AG04450 (cell line): ENCODE measurements at regions not wholly inside any gene's neighbourhood (a gene's known extent, or its start where the extent isn't known, plus 50 kb on each side); places are given as distances from the start of the nearest gene placed in this dataset.
"Not testable (repeated sequence)": the region's sequence is repeated elsewhere in the genome, so short reads cannot be mapped to it uniquely, and the experiment has no call there.

Experiments
- CTCF ChIA-PET: fragments of 300-600, 350-600 bp; formaldehyde crosslinking; extraction: SDS; loops from one replicate; lab custom pipeline; 2022; ENCODE audit warnings: antibody characterized with exemption, inconsistent platforms; lab: Charles Lee
- POLR2A ChIA-PET: fragments of 350-600 bp; formaldehyde crosslinking; extraction: SDS; loops from one replicate; lab custom pipeline; 2021; ENCODE audit warnings: antibody characterized with exemption, inconsistent platforms; lab: Yijun Ruan, JAX
- DNase-seq: peaks from one replicate; pipeline ENCODE4 v3.0.0-alpha.2; 2011; ENCODE audit warnings: low read depth, low spot score
- H3K27ac ChIP-seq: one replicate; pipeline ENCODE4 v1.5.1; 2012; ENCODE audit warnings: low read depth, low read length, control low read depth
- H3K27me3 ChIP-seq: one replicate; pipeline ENCODE4 v1.6.0; 2012; ENCODE audit warnings: low read length; ENCODE audit not compliant: control insufficient read depth, insufficient read depth
- H3K4me3 ChIP-seq: 2 replicates; pipeline ENCODE4 v1.5.1; 2011; ENCODE audit warnings: mild to moderate bottlenecking, low read depth, low read length, control low read depth
- H3K9me3 ChIP-seq: 2 replicates; pipeline ENCODE4 v1.5.1; 2012; ENCODE audit warnings: low read length; ENCODE audit not compliant: control insufficient read depth, insufficient read depth
- TF ChIP-seq, protein P1 (sequence below): IDR thresholded peaks from 2 replicates; pipeline ENCODE4 v1.5.1; 2011; ENCODE audit warnings: low read depth, low read length, control low read depth, inconsistent platforms

DNA sequence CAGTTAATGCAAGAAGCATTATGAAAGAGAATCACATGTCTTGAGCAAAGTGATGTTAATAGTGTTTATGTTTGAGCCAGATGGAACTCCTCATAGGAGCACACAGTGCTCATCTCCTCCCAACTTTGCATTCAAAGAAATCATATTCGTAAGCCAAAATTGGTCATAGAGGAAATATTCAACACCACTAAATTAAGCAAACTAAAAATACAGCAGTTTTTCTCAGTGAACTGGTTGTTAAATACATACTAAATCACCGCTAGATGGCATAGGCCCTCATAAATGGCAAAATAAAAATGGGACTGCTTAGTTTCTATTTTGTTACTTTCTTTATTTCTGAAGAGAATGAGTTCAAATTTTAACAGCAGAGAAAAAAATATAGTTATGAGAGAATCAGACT lies 114.3 kb downstream of the SYT15 start:
- H3K4me3 ChIP-seq, POLR2A ChIA-PET, H3K9me3 ChIP-seq, H3K27me3 ChIP-seq, DNase-seq, H3K27ac ChIP-seq, CTCF ChIA-PET: not testable (repeated sequence)
- TF ChIP-seq, protein P1, sequence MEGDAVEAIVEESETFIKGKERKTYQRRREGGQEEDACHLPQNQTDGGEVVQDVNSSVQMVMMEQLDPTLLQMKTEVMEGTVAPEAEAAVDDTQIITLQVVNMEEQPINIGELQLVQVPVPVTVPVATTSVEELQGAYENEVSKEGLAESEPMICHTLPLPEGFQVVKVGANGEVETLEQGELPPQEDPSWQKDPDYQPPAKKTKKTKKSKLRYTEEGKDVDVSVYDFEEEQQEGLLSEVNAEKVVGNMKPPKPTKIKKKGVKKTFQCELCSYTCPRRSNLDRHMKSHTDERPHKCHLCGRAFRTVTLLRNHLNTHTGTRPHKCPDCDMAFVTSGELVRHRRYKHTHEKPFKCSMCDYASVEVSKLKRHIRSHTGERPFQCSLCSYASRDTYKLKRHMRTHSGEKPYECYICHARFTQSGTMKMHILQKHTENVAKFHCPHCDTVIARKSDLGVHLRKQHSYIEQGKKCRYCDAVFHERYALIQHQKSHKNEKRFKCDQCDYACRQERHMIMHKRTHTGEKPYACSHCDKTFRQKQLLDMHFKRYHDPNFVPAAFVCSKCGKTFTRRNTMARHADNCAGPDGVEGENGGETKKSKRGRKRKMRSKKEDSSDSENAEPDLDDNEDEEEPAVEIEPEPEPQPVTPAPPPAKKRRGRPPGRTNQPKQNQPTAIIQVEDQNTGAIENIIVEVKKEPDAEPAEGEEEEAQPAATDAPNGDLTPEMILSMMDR, result 0 out of 2 replicates have a peak, but pooled peaks have one; percentile 13

DNA sequence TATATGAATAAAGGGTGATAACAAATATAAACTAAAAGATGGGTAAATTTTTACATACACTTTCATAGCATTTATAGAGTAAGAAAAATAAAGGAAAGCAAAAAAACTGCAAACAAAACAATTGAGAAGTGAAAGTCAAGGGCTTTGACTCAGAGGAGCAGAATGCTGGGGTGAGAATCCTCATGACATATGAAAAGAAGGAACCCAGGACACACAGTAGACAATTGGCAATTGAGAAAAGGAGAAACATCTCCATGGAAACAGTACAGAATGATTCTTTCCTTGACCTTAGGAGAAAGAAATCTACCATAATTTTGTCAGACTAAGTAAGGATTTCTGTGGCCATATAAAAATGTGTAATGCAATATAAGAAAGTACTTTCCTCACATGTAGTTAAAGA lies 138.3 kb downstream of the SYT15 start:
- CTCF ChIA-PET, POLR2A ChIA-PET, H3K4me3 ChIP-seq: not testable (repeated sequence)

DNA sequence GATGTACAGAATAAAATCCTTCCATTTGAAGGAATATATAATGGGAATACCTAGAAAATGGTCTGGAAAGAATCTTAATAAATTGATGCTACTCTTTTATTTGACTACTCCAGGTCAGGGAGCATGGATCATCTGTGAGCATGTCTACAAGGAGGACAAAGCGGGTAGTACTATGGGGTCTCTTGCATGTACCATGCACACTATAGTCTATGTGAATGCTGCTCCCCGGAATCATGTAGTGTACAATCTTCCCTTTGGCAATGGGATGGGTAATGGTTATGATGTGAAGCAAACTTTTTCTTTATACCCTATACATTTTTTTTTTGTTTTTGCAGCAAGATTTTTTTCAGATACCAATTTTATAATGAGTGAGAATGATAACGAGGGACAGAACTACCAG lies 139.1 kb downstream of the SYT15 start:
- H3K27ac ChIP-seq, CTCF ChIA-PET, H3K4me3 ChIP-seq, POLR2A ChIA-PET, H3K9me3 ChIP-seq, H3K27me3 ChIP-seq, DNase-seq: not testable (repeated sequence)

More for the DNA sequence above, 138.3 kb downstream of the SYT15 start:
- H3K27me3 ChIP-seq, DNase-seq, H3K27ac ChIP-seq, H3K9me3 ChIP-seq: not testable (repeated sequence)

DNA sequence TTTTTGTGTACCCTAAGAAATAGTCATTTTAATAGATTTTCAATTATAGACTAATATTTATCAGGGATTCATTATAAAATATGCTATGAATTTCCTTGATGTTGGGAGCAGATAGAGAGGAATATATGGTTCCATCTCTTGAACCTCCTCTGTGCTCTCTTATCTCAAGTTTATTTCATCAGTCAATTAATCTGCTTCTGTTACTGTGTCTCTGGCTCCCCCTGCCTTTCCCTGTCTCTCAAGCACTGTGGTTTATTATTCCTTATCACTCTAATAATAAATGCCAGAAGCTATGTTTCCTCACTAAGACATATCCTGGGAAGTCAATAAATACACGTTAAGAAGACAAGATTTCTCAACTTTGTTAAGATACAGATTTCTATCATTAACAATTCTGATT lies 141.5 kb downstream of the SYT15 start:
- CTCF ChIA-PET, H3K27ac ChIP-seq, POLR2A ChIA-PET, H3K9me3 ChIP-seq, H3K27me3 ChIP-seq, H3K4me3 ChIP-seq, DNase-seq: not testable (repeated sequence)
- TF ChIP-seq, protein P1, result peak; percentile 13; the same call in 1 of the 2 replicates

DNA sequence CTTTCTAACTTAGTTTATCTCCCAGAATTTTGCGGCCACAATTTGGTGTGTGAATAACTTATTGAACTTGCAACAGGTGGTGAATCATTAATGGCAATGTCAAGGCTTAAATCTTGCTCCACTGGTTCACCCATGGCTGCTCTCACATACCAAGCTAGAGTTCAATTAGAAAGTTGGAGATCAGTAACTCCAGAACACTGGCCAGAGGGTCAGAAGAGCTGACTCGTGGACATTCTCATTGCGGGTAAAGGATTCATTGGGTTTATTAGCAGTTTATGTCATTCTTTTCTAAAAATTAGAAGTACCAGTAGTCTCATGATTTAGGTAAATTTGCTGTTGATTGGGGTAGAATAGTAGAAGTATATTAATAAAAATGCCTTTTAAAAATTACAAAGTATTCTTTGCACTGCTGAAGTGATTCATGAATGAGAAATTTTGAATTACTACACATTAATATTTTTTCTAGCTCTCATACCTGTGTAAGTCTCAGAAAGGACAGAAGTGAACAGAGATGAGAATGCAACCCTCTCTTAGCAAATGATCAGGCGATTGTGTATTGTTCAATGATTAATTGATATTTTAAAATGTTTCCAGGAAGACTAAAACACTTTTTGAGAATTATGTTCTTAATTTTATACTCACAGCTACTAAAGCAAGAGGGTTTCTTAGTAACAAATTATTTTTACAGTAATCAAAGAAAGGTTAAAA lies 142.0 kb downstream of the SYT15 start:
- H3K4me3 ChIP-seq, CTCF ChIA-PET, H3K27me3 ChIP-seq, POLR2A ChIA-PET, DNase-seq, H3K27ac ChIP-seq, H3K9me3 ChIP-seq: not testable (repeated sequence)

DNA sequence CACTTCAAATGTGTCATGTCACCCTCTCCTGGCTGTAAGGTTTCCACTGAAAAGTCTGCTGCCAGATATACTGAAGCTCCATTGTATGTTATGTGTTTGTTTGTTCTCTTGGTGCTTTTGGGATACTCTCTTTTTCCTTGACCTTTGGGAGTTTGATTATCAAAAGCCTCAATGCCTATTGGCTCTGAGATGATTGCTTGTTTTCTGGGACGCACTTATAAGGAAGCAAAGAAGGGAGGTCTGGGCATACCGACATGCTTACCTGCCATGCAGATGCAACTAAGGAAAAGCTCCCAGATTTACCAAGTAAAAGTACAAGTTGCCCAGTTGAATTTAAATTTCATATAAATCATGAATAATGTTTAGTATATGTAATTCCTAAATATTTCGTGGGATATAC lies 145.3 kb downstream of the SYT15 start:
- CTCF ChIA-PET, H3K27me3 ChIP-seq, H3K4me3 ChIP-seq, H3K27ac ChIP-seq, DNase-seq, H3K9me3 ChIP-seq, POLR2A ChIA-PET: not testable (repeated sequence)

DNA sequence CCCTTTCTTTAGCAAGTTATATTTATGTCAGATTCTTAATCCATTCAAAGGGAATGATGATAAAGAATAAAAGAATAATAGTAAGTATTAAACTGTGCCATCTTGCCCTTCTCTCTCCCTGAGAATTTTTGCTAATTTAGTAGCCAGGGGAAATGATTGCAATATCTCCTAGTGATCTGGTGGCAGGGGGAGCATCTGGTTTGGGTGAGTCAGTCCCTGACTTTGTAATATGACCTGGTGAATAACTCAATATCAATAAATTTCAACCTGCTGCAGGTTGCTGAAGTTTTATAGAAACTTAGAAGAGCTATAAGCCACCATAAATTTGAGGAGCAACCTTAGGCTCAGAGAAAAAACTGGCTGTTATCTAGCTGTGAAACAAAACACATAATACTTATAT lies 149.4 kb downstream of the SYT15 start:
- DNase-seq, CTCF ChIA-PET, POLR2A ChIA-PET, H3K27me3 ChIP-seq, H3K27ac ChIP-seq, H3K4me3 ChIP-seq, H3K9me3 ChIP-seq: not testable (repeated sequence)

DNA sequence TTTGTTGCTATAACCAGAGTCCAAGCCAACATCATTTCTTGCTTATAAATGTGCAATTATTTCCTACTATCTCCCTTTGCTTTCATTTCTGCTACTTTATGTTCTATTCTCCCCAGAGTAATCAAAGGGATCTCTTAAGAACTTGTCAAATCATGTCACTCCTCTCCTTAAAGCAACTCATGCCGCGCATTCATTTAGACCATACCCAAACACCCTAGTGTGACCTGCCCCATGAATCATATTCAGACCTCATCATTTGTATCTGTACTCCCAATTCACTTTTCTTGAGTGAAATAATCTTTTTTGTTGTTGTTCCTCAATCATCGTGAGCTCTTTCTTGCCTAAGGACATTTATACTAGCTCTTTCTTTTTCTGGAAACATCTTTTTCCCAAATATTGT lies 151.8 kb downstream of the SYT15 start:
- H3K9me3 ChIP-seq, H3K27ac ChIP-seq, POLR2A ChIA-PET, DNase-seq, H3K27me3 ChIP-seq, CTCF ChIA-PET, H3K4me3 ChIP-seq: not testable (repeated sequence)

DNA sequence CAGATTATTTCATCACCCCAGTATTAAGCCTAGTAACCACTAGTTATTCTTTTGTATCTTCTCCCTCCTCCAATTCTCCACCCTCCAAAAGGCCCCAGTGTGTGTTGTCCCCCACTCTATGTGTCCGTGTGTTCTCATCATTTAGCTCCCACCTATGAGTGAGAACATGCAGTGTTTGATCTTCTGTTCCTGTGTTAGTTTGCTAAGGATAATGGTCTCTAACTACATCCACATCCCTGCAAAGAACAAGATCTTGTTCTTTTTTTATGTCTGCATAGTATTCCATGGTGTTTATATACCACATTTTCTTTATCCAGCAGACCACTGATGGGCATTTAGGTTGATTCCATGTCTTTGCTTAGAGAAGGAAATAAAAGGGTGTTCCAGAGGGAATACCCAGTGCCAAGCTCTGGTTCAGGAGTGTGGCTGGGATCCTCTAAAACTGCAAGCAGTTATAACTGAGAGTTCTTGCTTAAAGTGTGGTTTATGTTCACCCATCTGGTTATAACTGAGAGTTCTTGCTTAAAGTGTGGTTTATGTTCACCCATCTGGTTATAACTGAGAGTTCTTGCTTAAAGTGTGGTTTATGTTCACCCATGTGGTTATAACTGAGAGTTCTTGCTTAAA lies 154.8 kb downstream of the SYT15 start:
- H3K9me3 ChIP-seq, H3K27ac ChIP-seq, DNase-seq, H3K4me3 ChIP-seq, CTCF ChIA-PET, POLR2A ChIA-PET, H3K27me3 ChIP-seq: not testable (repeated sequence)

DNA sequence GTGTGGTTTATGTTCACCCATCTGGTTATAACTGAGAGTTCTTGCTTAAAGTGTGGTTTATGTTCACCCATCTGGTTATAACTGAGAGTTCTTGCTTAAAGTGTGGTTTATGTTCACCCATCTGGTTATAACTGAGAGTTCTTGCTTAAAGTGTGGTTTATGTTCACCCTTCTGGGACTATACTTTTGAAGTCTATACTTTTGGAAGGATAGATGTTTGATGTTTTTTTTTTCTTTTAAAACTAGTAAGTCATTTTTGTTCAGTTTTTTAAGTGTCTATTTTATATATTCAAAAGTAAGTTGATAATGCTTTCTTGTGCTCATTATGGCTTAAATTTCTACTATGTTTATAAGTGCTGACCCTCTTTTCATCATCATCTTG lies 155.3 kb downstream of the SYT15 start:
- POLR2A ChIA-PET, result not testable (repeated sequence)

More for the DNA sequence above, 155.3 kb downstream of the SYT15 start:
- H3K4me3 ChIP-seq, DNase-seq, H3K27me3 ChIP-seq, H3K27ac ChIP-seq, H3K9me3 ChIP-seq, CTCF ChIA-PET: not testable (repeated sequence)
